GM18861 (cell line): ENCODE measurements at regions not wholly inside any gene's neighbourhood (a gene's known extent, or its start where the extent isn't known, plus 50 kb on each side); places are given as distances from the start of the nearest gene placed in this dataset.
A peak's percentile ranks its signal among the peaks of the same experiment; 100 is the strongest.

Experiments
- ATAC-seq: cut with Tn5 transposase; IDR thresholded peaks from one replicate; pipeline ENCODE4 v1.9.1; 2021; ENCODE audit not compliant: unreplicated experiment

DNA sequence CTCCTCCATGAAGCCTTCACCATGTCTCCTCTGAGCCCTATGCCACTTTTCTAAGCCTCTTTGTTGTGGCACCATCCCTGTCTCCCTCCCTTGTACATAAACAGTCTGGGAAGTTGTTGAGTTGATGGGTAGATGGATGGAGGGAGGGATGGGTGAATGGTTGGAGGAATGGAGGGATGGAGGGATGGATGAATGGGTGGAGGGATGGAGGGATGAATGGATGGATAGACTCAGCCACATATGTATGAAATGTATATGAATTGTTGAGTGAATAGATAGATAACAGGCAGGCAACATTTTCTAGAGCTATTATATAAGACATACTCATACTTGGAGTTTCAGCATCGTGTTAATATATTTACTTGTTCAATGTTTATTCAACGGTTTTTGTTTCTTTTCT is 58.3 kb upstream of the HES1 start:
- no peak for ATAC-seq

GRCh38 chr3:194078045-194078821 is 57.7 kb upstream of the HES1 start:
- no peak for ATAC-seq

GRCh38 chr3:194079702-194080172 is 56.2 kb upstream of the HES1 start:
- no peak for ATAC-seq

DNA sequence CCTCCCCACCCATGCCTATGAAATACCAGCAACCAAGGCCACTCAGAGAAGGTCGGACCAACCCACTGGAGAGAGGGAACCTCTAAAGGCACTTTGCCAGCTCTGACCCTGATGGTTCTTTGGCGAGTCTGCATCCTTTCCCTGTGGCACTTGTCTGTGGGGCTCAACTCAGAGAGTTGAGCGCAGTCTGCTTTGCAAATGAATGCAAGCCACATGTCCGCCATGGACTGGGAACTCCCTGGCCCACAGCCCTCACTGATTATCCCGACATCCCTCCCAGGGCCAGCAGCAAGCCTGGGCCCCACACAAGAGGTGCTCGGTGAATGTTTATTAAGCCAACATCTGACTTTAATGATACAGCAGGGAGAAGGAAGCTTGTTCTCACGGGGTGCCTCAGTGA is 55.5 kb upstream of the HES1 start:
- no peak for ATAC-seq

DNA sequence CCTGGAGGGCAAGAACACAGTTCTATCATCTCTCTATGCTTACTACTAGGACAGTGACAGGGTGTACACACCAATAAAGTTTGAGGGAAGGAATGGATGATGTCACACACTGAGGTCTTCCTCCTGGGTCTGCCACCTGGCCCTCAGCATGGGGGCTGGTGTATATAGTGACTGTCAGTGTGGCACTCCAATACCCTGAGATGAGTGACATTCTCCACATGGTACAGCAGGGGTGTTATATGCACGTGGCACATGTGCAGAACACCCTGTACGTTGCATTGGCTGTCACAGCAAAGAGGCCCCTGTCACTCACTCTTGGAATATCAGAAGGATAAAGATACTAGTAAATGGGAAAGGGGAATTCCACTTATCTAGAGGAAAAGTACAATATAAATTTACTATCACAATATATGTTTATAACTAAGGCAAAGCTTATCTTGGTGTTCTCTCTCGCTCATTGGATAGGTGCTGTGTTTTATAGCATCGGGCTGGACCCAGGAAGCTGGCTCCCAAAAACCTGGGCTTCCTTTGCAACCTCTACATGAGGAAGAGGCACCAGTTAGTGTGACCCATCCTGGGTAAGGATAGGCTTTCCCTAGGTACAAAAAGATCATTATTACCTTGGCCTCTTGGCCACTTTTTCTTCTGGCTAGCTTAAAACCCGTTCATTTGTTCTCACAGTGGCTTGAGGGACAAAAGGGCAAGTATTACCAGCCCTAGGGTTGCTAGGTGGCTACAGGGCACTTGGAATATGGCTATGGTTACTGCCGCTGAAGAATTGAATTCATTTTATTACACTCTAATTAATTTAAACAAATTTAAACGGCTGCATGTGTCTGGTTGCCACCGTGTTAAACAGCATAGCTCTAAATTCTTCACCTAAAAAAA is 54.8 kb upstream of the HES1 start:
- ATAC-seq, result no peak

- no peak for ATAC-seq
These were observed 54.1 kb upstream of the HES1 start for GRCh38 chr3:194081826-194082225.

DNA sequence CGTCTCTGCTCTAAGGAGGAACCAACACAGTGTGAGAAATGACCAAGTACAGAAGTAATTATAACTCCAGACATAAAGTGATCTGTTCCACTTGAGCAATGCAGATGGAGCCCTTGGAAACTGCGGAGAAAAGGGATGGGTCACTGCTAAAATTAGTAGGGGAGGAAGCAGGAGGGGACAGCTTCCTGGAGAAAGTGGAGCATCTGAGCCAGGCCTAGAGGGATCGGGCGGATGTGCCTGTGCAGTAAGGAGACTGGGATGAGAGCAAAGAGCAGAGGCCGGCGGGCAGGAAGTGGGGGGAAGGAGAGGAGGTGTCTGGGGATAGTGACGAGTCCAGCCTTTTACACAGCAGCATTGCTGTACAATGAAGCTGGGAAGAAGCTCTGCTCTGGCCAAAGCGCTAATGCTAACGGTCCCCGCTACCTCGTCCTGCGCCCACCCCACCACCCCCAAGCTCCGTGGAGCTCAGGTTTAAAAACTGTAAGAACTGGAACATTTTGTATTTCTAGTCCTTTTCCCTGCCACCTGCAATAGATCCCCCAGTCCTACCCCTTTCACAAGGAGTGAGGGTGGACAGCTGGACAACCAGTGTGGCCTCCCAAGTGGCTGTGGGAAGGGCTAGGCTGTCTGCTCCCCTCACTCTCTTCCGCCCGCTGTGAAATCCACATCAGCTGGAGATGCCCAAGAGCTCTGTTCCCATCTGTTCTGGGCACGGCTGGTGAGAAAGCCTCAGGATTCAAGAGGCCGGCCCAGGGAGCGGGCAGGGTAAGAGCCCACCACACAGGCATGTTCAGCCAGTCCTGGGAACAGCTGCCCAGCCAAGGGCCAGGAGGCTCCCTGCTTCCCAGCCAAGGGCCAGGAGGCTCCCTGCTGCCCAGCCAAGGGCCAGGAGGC is 53.0 kb upstream of the HES1 start:
- no peak for ATAC-seq

DNA sequence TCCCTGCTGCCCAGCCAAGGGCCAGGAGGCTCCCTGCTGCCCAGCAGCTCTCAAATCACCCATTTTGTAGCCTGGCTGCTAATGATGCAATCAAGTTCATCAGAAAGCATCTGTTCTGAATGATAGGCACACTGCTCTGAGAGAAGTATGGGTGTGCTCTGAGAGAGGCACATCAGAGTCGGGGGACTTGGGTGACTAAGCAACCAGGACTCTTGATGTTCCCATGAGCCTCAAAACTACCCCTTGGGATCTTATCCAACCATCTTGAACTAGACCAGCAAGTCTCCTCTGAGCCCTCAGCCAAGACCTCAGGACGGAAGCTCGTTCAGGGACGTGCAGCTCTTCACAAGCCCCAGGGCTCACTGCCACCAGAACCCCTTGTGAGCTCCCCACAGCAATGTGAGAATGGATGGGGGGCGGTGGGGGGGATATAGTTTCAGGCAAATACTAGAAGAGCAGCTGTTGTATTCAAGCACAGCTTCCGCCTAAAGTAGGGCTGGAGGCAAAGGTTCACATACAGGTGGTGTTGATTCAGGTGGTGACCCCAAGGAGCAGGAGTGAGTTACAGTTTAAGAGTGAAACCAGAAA is 52.2 kb upstream of the HES1 start:
- ATAC-seq, result peak; percentile 5

- peak; percentile 88 for ATAC-seq
These were observed 51.7 kb upstream of the HES1 start for GRCh38 chr3:194084284-194084683.
